Chondrocyte (in vitro differentiated cells): ENCODE measurements at regions not wholly inside any gene's neighbourhood (a gene's known extent, or its start where the extent isn't known, plus 50 kb on each side); places are given as distances from the start of the nearest gene placed in this dataset.

Experiments used
- DNase-seq: peaks from one replicate; pipeline ENCODE4 v3.0.0; 2021; ENCODE audit warnings: mixed read lengths, low spot score
- H3K27ac Mint-ChIP-seq: one replicate; pipeline ENCODE4 v1.8.0; 2021; ENCODE audit warnings: mild to moderate bottlenecking, moderate library complexity, mixed read lengths; ENCODE audit not compliant: unreplicated experiment
- H3K27me3 Mint-ChIP-seq: 2 replicates; pipeline ENCODE4 v1.8.0; 2021; ENCODE audit warnings: low read depth, mixed read lengths
- H3K36me3 Mint-ChIP-seq: 2 replicates; pipeline ENCODE4 v1.8.0; 2021; ENCODE audit warnings: low read depth, mixed read lengths
- H3K4me1 Mint-ChIP-seq: 2 replicates; pipeline ENCODE4 v1.8.0; 2021; ENCODE audit warnings: low read depth, mild to moderate bottlenecking, mixed read lengths
- H3K4me3 Mint-ChIP-seq: one replicate; pipeline ENCODE4 v1.8.0; 2021; ENCODE audit warnings: mild to moderate bottlenecking, moderate library complexity, mixed read lengths; ENCODE audit not compliant: unreplicated experiment
- H3K9me3 Mint-ChIP-seq: 2 replicates; pipeline ENCODE4 v1.8.0; 2021; ENCODE audit warnings: low read depth, mixed read lengths
- CTCF ChIP-seq: fragments of 200-600 bp; sonication (generic); IDR thresholded peaks from 2 replicates; pipeline ENCODE4 v1.5.0; 2021; ENCODE audit warnings: antibody characterized with exemption, mild to moderate bottlenecking, moderate library complexity

DNA sequence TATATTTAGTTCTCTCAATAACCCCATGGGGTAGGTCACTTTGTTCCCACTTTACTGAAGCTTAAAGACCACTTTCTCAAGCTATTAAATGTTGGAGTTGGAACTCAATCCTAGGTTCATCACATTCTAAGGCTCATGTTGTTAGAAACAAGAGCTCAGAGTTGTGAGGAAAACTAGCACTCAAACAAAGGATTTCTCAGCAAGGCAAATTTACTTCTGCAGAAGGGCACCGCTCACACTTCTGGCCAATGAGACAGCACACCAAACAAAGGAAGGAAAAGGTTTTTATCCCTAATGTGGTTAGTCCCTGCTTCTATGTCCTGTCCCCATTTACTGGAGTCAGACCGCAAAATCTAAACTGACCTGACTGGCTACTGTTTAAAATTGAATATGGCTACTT lies 214.6 kb upstream of the PHF14 start:
- peaks cover 2% of the 10 kb centered on the region for H3K36me3 Mint-ChIP-seq
- no peak for DNase-seq
- TF ChIP-seq CTCF, result no peak
- no peak overlapping the region for H3K27ac Mint-ChIP-seq
- H3K27me3 Mint-ChIP-seq, result no peaks in the 10 kb centered on the region
- H3K4me3 Mint-ChIP-seq, result no peak overlapping the region
- H3K9me3 Mint-ChIP-seq, result peaks cover 20% of the 10 kb centered on the region
- no peaks in the 10 kb centered on the region for H3K4me1 Mint-ChIP-seq

DNA sequence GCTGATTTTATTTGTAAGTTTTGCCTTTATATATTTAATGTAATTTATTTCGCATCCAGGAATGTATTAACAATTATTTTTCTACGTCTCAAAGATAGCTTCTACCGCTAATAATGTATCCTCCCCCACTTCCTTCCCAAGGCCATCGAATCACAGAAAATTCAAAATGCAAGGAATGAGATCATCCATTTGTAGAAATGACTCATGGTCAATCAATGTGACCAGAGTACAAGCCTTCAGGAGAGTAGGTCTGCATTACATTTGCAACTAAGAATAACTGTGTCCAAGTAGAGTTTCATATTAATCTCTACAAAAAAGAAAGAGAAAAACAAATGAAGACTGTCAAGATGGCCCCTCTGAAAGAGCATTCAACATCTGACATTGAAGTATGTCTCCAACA lies 205.9 kb upstream of the PHF14 start:
- Mint-ChIP-seq H3K27ac (no peak overlapping the region), H3K9me3 (peaks cover 14% of the 10 kb centered on the region), H3K4me1 (peaks cover 15% of the 10 kb centered on the region), H3K36me3 (no peaks in the 10 kb centered on the region), H3K27me3 (no peaks in the 10 kb centered on the region), H3K4me3 (no peak overlapping the region)
- no peak for DNase-seq
- TF ChIP-seq CTCF, result no peak

DNA sequence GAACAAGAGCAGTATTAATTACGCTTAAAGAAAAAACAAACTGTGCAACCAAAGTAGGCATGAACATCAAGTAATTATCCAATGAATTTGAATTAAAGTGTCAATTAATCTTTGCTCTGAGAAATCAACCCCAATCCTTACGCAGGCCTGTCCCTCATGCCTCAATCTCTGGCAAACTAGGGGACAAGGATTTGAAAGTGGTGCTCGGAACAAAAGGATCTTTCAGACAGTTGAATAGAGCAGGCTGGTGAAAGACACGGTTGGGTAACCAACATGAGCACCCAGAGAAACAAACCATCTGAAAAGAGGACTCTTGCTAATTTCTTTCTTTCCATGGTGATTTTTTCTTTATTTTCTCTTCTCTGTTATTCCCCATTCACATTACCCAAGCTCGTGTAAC lies 203.5 kb upstream of the PHF14 start:
- Mint-ChIP-seq H3K4me1 (peaks cover 15% of the 10 kb centered on the region), H3K27me3 (no peaks in the 10 kb centered on the region), H3K36me3 (no peaks in the 10 kb centered on the region), H3K4me3 (no peak overlapping the region), H3K9me3 (peaks cover 14% of the 10 kb centered on the region), H3K27ac (no peak overlapping the region)
- no peak for TF ChIP-seq CTCF
- DNase-seq, result no peak

DNA sequence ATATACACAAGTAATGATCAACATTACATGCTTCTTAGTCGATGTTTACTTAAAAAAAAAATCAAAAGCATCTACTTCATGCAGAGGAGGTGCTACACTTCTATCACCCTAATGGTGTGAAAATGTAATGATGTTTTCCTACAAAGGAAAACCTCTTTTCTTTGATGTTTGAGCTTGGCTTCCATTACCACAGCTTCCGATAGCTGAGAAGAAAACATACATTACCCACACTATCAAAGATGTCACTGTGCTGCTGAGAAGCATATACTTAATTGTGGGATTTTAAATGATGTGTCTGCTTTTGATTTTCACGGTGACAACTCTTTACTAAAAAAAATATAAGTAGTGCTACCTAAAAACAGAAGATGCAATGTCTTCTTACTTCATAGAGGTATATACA lies 200.2 kb upstream of the PHF14 start:
- Mint-ChIP-seq H3K4me1 (peaks cover 7% of the 10 kb centered on the region), H3K27me3 (no peaks in the 10 kb centered on the region), H3K27ac (no peak overlapping the region), H3K4me3 (no peak overlapping the region), H3K9me3 (peaks cover 10% of the 10 kb centered on the region), H3K36me3 (no peaks in the 10 kb centered on the region)
- no peak for TF ChIP-seq CTCF
- no peak for DNase-seq

DNA sequence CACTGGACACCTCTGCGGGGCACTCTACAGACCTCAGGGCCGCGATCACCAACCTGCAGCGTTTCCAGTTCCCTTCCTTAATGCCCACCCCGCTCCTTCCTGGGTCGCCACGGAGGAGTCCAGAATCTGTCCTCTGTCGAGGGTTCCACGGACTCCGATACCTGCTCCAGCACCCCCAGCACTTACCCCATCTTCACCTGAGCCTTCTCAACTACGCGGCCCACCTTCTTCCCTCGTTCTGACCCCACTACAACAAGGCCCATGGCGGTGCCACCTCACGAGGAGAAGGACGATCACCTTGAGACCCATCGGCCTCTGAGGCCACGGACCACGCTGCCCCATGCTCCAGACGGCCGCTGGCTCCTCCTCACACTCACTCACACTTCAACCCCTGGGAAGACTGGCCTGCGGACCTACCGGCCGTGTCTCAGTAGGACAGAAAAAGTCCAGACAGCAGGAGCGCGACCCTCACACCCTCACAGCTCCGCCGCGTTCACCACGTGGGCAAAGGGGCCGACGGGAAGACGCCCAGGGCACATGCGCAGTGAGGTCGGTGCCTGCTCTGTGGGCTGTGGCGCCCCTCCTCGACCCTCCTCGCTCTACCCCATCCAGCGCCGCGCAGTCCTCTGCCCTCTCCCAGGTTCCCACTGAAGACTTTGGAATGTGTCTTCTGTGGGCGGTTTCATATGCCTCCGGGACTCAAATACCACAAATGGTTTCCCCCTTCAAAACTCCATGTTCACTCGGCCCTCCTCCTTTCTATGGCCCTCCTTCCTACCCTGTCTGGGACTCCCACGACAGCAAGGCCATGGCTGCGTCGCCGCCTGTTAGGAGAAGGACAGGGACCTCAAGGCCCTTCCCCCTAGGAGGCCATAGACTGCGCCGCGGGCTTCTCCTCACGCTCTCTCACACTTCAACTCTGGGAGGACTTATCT lies 193.9 kb upstream of the PHF14 start:
- TF ChIP-seq CTCF, result no peak
- no peak overlapping the region for H3K27ac Mint-ChIP-seq

More for the DNA sequence above, 193.9 kb upstream of the PHF14 start:
- Mint-ChIP-seq H3K36me3 (no peaks in the 10 kb centered on the region), H3K27me3 (no peaks in the 10 kb centered on the region), H3K9me3 (peaks cover 4% of the 10 kb centered on the region), H3K4me3 (no peak overlapping the region), H3K4me1 (no peaks in the 10 kb centered on the region)
- DNase-seq, result peak; percentile 75
